ENCODE measurements at regions not wholly inside any gene's neighbourhood (a gene's known extent, or its start where the extent isn't known, plus 50 kb on each side); places are given as distances from the start of the nearest gene placed in this dataset.
"Not testable (repeated sequence)": the region's sequence is repeated elsewhere in the genome, so short reads cannot be mapped to it uniquely, and the experiment has no call there.

- DNase-seq = no peak
Measured at GRCh38 chr18:43887491-43887890, 610.2 kb upstream of the SYT4 start.

DNA sequence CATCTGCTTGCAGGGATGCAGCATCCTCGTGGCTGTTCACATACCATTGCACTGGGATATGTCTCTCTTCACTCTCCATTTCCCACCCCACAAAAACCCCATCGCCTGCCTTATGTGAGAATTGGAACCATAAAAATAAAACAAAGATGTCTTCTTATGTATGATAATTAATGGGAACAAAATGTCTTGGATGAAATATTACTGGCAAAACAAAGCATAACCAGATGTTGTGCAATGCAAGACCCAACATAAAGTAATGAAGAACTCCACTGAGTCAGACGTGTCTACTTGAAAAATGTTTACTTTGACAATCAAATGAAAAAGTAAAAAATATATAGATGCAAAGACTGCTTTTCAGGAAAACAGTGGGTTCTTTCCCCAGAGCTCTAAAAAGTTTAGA is 611.3 kb upstream of the SYT4 start:
- no peak for DNase-seq

DNA sequence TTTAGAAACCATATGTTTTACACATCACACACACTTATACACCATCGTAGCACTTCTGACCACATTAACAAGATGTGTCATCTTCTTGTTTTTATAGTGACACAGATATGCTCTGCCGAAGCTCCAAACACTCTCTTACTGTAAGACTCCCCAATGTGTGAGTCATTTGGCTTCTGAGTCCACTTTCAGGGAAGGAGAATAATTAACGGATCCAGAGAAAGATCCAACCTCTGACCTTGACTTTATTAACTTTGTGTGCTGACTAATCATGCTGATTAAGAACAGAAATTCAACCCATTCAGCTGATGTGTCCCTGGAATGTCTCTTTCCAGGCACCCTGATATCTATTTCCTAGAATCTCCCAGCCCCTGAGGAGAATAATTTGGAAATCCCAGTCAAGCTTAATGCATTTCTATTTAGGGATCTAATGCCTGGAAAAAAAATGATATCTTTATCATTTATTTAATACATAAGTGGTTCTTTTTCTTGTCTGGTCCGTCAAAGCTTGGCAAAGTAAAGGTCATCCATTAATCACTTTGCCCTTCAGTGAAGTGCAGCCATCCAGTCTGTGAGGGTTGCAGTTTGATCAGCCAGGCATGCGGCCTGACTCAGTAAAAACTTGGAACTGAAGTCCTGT is 615.8 kb upstream of the SYT4 start:
- no peak for DNase-seq

- DNase-seq = no peak
Measured at GRCh38 chr18:43904209-43904837, 627.0 kb upstream of the SYT4 start.

DNA sequence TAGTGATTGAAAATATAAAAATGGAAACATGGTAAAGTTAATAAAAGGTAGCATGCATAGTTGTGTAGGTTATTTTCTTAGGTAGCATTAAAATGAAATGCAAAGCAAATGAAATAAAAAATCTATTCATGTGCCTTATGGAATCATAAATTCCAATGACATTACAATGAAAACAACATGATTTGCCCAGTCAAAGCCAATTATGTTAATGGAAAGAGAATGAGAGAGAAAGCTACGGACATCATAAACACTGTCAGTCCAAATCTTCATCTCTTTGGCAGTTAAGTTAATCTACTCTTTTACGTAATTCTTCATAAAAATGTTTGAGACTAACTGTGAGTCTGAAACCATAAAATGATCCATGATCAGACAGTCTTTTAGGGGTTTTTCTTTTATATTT is 636.7 kb upstream of the SYT4 start:
- no peak for DNase-seq

- no peak for DNase-seq
Measured at GRCh38 chr18:43916984-43917383, 639.7 kb upstream of the SYT4 start.

DNA sequence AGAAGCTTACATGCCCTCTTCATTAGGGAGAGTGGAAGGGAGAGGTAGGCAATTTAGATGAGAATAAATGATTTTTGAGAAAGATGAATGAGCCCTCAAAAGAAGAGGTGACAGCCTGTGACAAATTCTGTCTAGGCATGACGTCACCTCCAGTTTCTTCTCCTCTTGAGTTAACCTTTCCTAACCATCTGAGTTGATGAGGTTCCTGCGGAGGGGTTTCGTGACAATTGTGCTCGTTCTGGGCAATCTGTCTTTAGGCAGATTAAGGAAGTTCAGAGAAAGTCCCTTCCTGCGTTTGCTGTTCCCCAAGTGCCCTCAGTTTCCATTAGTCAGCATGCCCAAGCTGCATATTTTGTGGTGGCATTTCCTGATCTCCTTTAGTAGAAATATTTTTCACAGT is 640.2 kb upstream of the SYT4 start:
- DNase-seq = no peak

DNA sequence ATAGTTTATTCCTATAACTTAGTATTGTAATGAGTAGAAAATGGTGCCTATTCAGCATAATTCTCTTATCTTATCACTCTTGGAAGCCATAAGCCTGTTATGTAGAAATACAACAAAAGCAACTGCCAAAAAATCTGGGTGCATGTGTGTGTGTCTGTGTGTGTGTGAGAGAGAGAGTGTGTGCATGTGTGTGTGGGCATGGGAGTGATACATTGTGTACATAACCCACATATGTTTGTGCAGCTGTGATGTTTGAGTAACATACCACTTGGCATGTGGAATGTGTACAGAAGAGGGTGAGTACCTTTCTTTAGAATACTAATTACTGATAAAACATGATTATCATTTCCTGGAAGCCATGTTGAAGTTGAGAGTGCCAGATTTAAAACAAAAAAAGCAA is 642.3 kb upstream of the SYT4 start:
- DNase-seq = no peak

- no peak for DNase-seq
Measured at GRCh38 chr18:43931439-43931838, 654.1 kb upstream of the SYT4 start.

DNA sequence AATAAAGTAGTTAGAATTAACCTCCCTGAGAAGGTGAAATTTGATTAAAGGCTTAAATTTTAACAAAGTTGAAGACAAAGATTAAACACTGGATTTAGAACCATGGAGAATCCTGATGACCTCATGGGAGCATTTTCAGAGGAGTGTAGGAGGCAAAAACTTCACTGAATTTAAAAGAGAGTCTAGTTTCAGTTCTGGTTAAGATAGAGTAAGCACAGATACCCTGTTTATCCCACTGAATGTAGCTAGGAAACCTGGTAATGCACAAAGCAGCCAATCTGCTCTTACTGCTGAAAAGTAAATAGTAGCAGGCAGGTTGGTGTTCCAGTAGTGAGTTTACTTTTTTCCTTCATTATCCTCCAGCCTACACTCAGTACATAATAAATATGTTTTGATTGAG is 654.9 kb upstream of the SYT4 start:
- DNase-seq = no peak

- DNase-seq = no peak
Measured at GRCh38 chr18:43933177-43933576, 655.9 kb upstream of the SYT4 start.

- DNase-seq = no peak
Measured at GRCh38 chr18:43934322-43934721, 657.0 kb upstream of the SYT4 start.

GRCh38 chr18:43934781-43935471 is 657.6 kb upstream of the SYT4 start:
- DNase-seq = peak; percentile 26

- no peak for DNase-seq
Measured at GRCh38 chr18:43936176-43936575, 658.9 kb upstream of the SYT4 start.

GRCh38 chr18:43949291-43949690 is 672.0 kb upstream of the SYT4 start:
- no peak for DNase-seq

GRCh38 chr18:43950062-43950461 is 672.8 kb upstream of the SYT4 start:
- DNase-seq = no peak

DNA sequence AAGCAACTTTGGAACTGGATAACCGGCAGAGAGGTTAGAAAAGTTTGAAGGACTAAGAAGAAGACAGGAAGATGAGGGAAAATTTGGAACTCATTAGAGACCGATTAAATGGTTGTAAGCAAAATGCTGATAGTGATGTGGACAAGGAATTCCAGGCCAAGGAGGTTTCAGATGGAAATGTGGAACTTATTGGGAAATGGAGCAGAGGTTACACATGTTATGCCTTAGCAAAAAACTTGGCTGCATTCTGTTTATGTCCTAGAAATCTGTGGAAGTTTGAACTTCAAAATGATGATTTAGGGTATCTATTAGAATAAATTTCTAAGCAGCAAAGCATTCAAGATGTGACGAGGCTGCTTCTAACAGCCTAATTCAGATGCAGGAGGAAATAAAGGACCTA is 675.1 kb upstream of the SYT4 start:
- DNase-seq = no peak

DNA sequence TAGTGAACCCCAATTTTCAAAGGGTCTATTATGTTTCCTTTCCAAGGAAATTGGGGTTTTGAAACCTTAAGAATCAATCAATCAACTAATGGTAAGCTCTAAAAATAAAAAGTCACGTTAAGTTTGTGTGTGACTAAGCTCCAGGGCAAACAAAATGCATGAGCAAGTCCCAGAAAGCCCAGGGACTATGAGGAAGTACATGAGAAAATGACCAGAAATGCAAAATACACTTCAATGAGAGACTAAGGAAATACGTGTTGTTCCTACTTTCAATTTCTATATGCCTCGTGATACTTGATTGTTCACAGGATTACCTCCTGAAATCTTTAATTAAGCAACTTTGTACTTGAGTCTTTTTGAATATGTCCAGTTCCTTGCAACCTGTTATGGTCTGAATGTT is 684.4 kb upstream of the SYT4 start:
- DNase-seq = no peak

DNA sequence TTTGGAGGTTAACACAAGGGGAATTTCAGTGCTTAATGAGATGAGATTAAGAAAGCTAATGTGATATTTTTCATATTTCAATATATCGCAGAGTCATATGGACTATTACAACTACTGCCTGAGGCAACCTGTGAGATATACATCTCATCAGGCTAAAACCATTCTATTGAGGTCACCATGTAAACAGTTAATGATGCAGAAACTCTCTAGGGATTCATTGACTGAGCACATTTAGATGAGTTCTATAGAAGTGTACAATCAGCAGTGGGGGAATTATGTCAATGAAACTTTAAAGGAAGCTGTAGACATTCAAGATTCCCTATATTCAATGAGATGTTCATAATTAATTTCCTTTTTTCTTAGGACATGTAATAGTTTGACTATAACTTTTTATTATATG is 687.4 kb upstream of the SYT4 start:
- no peak for DNase-seq

DNA sequence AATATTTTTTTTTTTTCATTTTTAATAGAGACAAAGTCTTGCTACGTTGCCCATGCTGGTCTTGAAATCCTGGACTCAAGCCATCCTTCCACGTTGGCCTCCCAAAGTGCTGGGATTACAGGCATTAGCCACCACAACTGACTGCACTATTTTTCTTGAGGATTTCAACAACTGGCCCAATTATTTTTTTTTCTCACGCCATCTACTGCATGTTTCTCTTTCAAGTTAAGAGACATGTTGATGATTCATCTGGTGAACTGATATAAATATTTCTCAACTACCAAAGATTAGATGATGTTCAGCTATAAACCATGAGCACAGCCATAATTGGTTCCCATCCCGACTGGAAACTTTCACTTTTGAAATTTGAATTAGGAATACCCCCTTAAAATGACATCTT is 688.4 kb upstream of the SYT4 start:
- DNase-seq = no peak

- DNase-seq = no peak
Measured at GRCh38 chr18:43970656-43971055, 693.4 kb upstream of the SYT4 start.

GRCh38 chr18:43978174-43978573 is 700.9 kb upstream of the SYT4 start:
- no peak for DNase-seq

- no peak for DNase-seq
Measured at GRCh38 chr18:43982582-43982981, 698.1 kb upstream of the SETBP1 start.

GRCh38 chr18:43987061-43987460 is 693.6 kb upstream of the SETBP1 start:
- not testable (repeated sequence) for DNase-seq
